ENCODE measurements at regions not wholly inside any gene's neighbourhood (a gene's known extent, or its start where the extent isn't known, plus 50 kb on each side); places are given as distances from the start of the nearest gene placed in this dataset.

- no peak for TF ChIP-seq ZNF281 (CRISPR knock-in tag; IDR thresholded peaks at IDR 0.05)
- no peak for TF ChIP-seq USF1 (CRISPR knock-in tag; IDR thresholded peaks at IDR 0.05)
- no peak for TF ChIP-seq USF2 (CRISPR knock-in tag; IDR thresholded peaks at IDR 0.05)
- TF ChIP-seq TCF7 (CRISPR knock-in tag; IDR thresholded peaks at IDR 0.05; ENCODE audit: low read depth): no peak
- TF ChIP-seq ZNF423 (CRISPR knock-in tag; IDR thresholded peaks at IDR 0.05): no peak
Observed at GRCh38 chr3:95607926-95608325, 1206.5 kb upstream of the EPHA6 start (continued).

- POLR2A ChIA-PET: no interaction called here
- Mint-ChIP-seq H3K27me3 (ENCODE audit: low read depth) (no peaks in the 10 kb centered on the region; the same call in 1 of the 2 replicates), H3K36me3 (peaks cover 46% of the 10 kb centered on the region), H3K9me3 (peaks cover 55% of the 10 kb centered on the region), H3K4me1 (no peaks in the 10 kb centered on the region), H3K27ac (no peak overlapping the region), H3K4me3 (no peak overlapping the region)
- CTCF ChIA-PET: no interaction called here
- DNase-seq (ENCODE audit: low spot score): no peak
- no peak for ATAC-seq
- no peak for TF ChIP-seq NFATC4 (CRISPR knock-in tag; IDR thresholded peaks at IDR 0.05)
- no peak for TF ChIP-seq E2F5 (CRISPR knock-in tag; IDR thresholded peaks at IDR 0.05)
- TF ChIP-seq IRF1 (CRISPR knock-in tag; IDR thresholded peaks at IDR 0.05): no peak
- TF ChIP-seq STAT6 (CRISPR knock-in tag; conservative IDR thresholded peaks at IDR 0.05; ENCODE audit: low read depth): no peak
- TF ChIP-seq CTCF (IDR thresholded peaks at IDR 0.05): no peak
- TF ChIP-seq E2F1 (CRISPR knock-in tag; IDR thresholded peaks at IDR 0.05): no peak
- TF ChIP-seq CBFB (CRISPR knock-in tag; IDR thresholded peaks at IDR 0.05; ENCODE audit: low read depth): no peak
- no peak for TF ChIP-seq FOXJ3 (CRISPR knock-in tag; IDR thresholded peaks at IDR 0.05; ENCODE audit: borderline replicate concordance)
- no peak for TF ChIP-seq ZNF219 (CRISPR knock-in tag; IDR thresholded peaks at IDR 0.05; ENCODE audit: borderline replicate concordance)
- TF ChIP-seq RELA (CRISPR knock-in tag; IDR thresholded peaks at IDR 0.05; ENCODE audit: borderline replicate concordance): no peak
- TF ChIP-seq ZNF423 (CRISPR knock-in tag; IDR thresholded peaks at IDR 0.05): no peak
- no peak for TF ChIP-seq SP1 (CRISPR knock-in tag; conservative IDR thresholded peaks at IDR 0.05)
- no peak for TF ChIP-seq ZNF232 (CRISPR knock-in tag; IDR thresholded peaks at IDR 0.05)
- TF ChIP-seq ZNF532 (CRISPR knock-in tag; IDR thresholded peaks at IDR 0.05; ENCODE audit: borderline replicate concordance): no peak
- no peak for TF ChIP-seq NR3C1 (CRISPR knock-in tag; conservative IDR thresholded peaks at IDR 0.05; ENCODE audit: low read depth)
- no peak for TF ChIP-seq FOXK1 (CRISPR knock-in tag; IDR thresholded peaks at IDR 0.05)
Observed at GRCh38 chr3:95609411-95609810, 1205.0 kb upstream of the EPHA6 start.

Data from WTC11 (cell line).